ENCODE measurements at regions not wholly inside any gene's neighbourhood (a gene's known extent, or its start where the extent isn't known, plus 50 kb on each side); places are given as distances from the start of the nearest gene placed in this dataset.
"Not testable (repeated sequence)": the region's sequence is repeated elsewhere in the genome, so short reads cannot be mapped to it uniquely, and the experiment has no call there.

- Histone ChIP-seq H3K27ac (no peak overlapping the region), H3K4me2 (no peak overlapping the region), H2AFZ (no peak overlapping the region), H3K4me3 (no peak overlapping the region), H3K9me2 (replicated peaks; ENCODE audit: insufficient read depth) (no peaks in the 10 kb centered on the region), H4K20me1 (ENCODE audit: insufficient read depth, poor library complexity, severe bottlenecking) (no peaks in the 10 kb centered on the region), H3K4me1 (ENCODE audit: insufficient read depth) (peaks cover 4% of the 10 kb centered on the region), H3K79me2 (no peaks in the 10 kb centered on the region), H3K9me3 (ENCODE audit: low read depth) (no peaks in the 10 kb centered on the region), H3K36me3 (replicated peaks; ENCODE audit: insufficient read depth, low read depth) (no peaks in the 10 kb centered on the region), H3K27me3 (no peaks in the 10 kb centered on the region)
- DNase-seq (ENCODE audit: low spot score): no peak
- no peak for TF ChIP-seq CTCF (IDR thresholded peaks at IDR 0.05; ENCODE audit: poor library complexity)
- 78% methylated on average over 8 of the region's 8 CpGs for WGBS (ENCODE audit: low lambda C conversion rate, missing lambda C conversion rate)
Observed at GRCh38 chr16:65809627-65810026, 556.9 kb upstream of the CDH5 start.

- H3K36me3 ChIP-seq (replicated peaks; ENCODE audit: insufficient read depth, low read depth): no peaks in the 10 kb centered on the region
- WGBS (ENCODE audit: low lambda C conversion rate, missing lambda C conversion rate): 88% methylated on average over 4 of the region's 4 CpGs
- peaks cover 4% of the 10 kb centered on the region for H3K4me1 ChIP-seq (ENCODE audit: insufficient read depth)
- no peak overlapping the region for H3K4me3 ChIP-seq
- no peaks in the 10 kb centered on the region for H4K20me1 ChIP-seq (ENCODE audit: insufficient read depth, poor library complexity, severe bottlenecking)
- no peak overlapping the region for H3K4me2 ChIP-seq
- H2AFZ ChIP-seq: no peak overlapping the region
- H3K9me3 ChIP-seq (ENCODE audit: low read depth): no peaks in the 10 kb centered on the region
- TF ChIP-seq EZH2 (IDR thresholded peaks at IDR 0.05; ENCODE audit: borderline replicate concordance) (no peak), CTCF (IDR thresholded peaks at IDR 0.05; ENCODE audit: poor library complexity) (no peak), EZH2phosphoT487 (IDR thresholded peaks at IDR 0.05; ENCODE audit: low read depth, severe bottlenecking, unreplicated experiment) (no peak)
- no peaks in the 10 kb centered on the region for H3K79me2 ChIP-seq
- no peak overlapping the region for H3K27ac ChIP-seq
- no peaks in the 10 kb centered on the region for H3K27me3 ChIP-seq
- no peaks in the 10 kb centered on the region for H3K9me2 ChIP-seq (replicated peaks; ENCODE audit: insufficient read depth)
- no peak for DNase-seq (ENCODE audit: low spot score)
Observed at GRCh38 chr16:65808790-65809189, 557.7 kb upstream of the CDH5 start.

GRCh38 chr16:65807858-65808257 lies 558.6 kb upstream of the CDH5 start:
- Histone ChIP-seq H4K20me1 (ENCODE audit: insufficient read depth, poor library complexity, severe bottlenecking) (no peaks in the 10 kb centered on the region), H3K9me3 (ENCODE audit: low read depth) (no peaks in the 10 kb centered on the region), H3K4me1 (ENCODE audit: insufficient read depth) (no peaks in the 10 kb centered on the region), H3K9me2 (replicated peaks; ENCODE audit: insufficient read depth) (no peaks in the 10 kb centered on the region), H3K79me2 (no peaks in the 10 kb centered on the region), H3K27me3 (no peaks in the 10 kb centered on the region), H3K36me3 (replicated peaks; ENCODE audit: insufficient read depth, low read depth) (no peaks in the 10 kb centered on the region), H3K4me3 (no peak overlapping the region), H2AFZ (no peak overlapping the region), H3K27ac (no peak overlapping the region), H3K4me2 (no peak overlapping the region)
- DNase-seq (ENCODE audit: low spot score): no peak
- no peak for TF ChIP-seq CTCF (IDR thresholded peaks at IDR 0.05; ENCODE audit: poor library complexity)
- no peak for TF ChIP-seq EZH2phosphoT487 (IDR thresholded peaks at IDR 0.05; ENCODE audit: low read depth, severe bottlenecking, unreplicated experiment)
- TF ChIP-seq EZH2 (IDR thresholded peaks at IDR 0.05; ENCODE audit: borderline replicate concordance): no peak
- 83% methylated on average over 1 of the region's 1 CpG for WGBS (ENCODE audit: low lambda C conversion rate, missing lambda C conversion rate)

- not testable (repeated sequence) for H3K79me2 ChIP-seq; H3K27me3 ChIP-seq; DNase-seq (ENCODE audit: low spot score); H2AFZ ChIP-seq; H3K27ac ChIP-seq; H3K4me2 ChIP-seq; H3K4me1 ChIP-seq (ENCODE audit: insufficient read depth); H3K9me2 ChIP-seq (replicated peaks; ENCODE audit: insufficient read depth); H3K4me3 ChIP-seq; H4K20me1 ChIP-seq (ENCODE audit: insufficient read depth, poor library complexity, severe bottlenecking); H3K9me3 ChIP-seq (ENCODE audit: low read depth); H3K36me3 ChIP-seq (replicated peaks; ENCODE audit: insufficient read depth, low read depth)
Observed at GRCh38 chr16:65805704-65806103, 560.8 kb upstream of the CDH5 start.
